Fibroblast of villous mesenchyme (primary cell): ENCODE measurements at regions not wholly inside any gene's neighbourhood (a gene's known extent, or its start where the extent isn't known, plus 50 kb on each side); places are given as distances from the start of the nearest gene placed in this dataset.

ENCODE experiments used
- DNase-seq: peaks from one replicate; pipeline ENCODE4 v3.0.0-alpha.2; 2010; ENCODE audit warnings: low read depth
- H3K4me3 ChIP-seq: 2 replicates; pipeline ENCODE4 v1.5.1; 2011; ENCODE audit warnings: low read depth, mild to moderate bottlenecking, low read length
- TF ChIP-seq, protein P1 (sequence below): IDR thresholded peaks from 2 replicates; pipeline ENCODE4 v1.5.1; 2012; ENCODE audit warnings: low read depth, mild to moderate bottlenecking, low read length; ENCODE audit not compliant: insufficient read depth

DNA sequence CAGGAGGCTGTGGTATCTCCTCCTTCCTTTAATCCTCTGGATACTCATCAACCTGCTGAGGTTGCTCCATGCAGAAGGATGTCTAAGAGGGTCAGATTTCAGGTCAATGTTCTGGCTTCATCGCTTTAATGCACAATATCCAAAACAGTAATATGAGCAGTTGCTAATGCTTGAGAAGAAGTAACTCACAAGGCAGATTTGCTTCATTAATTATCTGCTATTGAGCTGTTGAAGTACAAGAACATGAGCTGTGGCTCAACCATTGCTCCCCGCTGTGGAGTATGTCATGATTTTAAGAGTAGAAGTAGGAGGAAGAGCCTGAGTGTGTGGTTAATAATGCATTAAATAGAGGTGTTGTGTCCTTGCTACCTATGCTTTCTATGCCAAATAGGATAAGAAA, 1412.9 kb upstream of the ALCAM start:
- TF ChIP-seq, protein P1, sequence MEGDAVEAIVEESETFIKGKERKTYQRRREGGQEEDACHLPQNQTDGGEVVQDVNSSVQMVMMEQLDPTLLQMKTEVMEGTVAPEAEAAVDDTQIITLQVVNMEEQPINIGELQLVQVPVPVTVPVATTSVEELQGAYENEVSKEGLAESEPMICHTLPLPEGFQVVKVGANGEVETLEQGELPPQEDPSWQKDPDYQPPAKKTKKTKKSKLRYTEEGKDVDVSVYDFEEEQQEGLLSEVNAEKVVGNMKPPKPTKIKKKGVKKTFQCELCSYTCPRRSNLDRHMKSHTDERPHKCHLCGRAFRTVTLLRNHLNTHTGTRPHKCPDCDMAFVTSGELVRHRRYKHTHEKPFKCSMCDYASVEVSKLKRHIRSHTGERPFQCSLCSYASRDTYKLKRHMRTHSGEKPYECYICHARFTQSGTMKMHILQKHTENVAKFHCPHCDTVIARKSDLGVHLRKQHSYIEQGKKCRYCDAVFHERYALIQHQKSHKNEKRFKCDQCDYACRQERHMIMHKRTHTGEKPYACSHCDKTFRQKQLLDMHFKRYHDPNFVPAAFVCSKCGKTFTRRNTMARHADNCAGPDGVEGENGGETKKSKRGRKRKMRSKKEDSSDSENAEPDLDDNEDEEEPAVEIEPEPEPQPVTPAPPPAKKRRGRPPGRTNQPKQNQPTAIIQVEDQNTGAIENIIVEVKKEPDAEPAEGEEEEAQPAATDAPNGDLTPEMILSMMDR, result no peak
- DNase-seq, result no peak
- H3K4me3 ChIP-seq, result no peak overlapping the region

DNA sequence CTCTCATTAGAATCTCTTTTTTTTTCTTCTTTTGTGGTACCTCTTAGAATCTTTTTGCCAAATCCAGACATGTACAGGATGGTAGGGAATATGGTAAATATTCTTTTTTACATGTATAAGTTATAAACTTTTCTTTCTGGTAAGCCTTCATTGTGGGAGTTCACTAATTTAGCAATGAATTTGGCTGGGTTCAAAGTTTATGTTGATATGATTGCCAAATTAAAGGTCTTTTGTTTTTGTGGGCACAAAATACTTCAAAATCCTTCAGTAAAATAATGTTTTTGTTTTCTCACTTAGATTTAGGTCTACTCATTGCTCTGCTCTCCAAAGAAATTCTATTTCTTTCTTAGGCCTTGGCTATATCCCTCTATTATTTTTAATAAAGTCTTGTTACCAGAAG, 1405.9 kb upstream of the ALCAM start:
- DNase-seq, result no peak
- no peak overlapping the region for H3K4me3 ChIP-seq
- TF ChIP-seq, protein P1, result no peak

DNA sequence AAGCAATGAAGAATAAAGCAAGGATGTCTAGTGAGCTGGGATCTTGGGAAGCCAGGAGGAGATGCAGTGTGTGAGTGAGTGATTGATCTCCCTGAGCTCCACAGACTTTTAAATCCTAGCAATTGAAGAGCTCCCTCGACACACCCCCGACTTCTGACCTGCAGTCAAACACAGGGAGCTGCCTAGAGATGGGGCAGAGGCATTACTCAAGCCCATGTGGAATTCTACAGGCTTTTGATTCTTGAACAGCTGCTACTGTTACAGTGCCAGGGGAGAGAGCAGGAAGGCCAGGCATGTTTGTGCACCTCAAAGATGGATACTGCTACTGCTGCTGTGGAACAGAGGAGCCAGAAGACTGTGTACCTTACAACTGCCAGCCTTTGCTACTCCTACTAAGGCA, 1403.1 kb upstream of the ALCAM start:
- TF ChIP-seq, protein P1, result no peak
- H3K4me3 ChIP-seq, result no peak overlapping the region
- DNase-seq, result no peak

DNA sequence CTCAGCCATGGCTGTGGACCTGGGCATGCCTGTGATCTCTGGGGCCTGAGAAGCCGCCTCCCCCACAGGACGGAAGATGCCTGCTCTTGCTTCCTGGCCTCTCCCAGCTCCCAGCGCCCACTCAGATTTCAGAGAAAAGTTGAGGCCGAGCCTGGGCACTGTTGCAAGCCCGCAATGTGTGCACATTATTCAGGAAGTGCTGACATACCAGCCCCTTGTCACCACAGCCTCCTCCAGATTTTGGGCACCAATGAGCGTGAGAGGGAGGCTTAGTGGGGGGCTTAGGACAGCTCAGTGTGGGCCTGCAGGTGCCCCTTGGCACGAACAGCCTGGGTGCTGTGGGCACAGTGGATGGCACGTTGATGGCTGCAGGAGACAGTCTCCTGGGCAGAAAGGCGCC, 1400.9 kb upstream of the ALCAM start:
- DNase-seq, result no peak
- TF ChIP-seq, protein P1, result no peak
- H3K4me3 ChIP-seq, result no peak overlapping the region

DNA sequence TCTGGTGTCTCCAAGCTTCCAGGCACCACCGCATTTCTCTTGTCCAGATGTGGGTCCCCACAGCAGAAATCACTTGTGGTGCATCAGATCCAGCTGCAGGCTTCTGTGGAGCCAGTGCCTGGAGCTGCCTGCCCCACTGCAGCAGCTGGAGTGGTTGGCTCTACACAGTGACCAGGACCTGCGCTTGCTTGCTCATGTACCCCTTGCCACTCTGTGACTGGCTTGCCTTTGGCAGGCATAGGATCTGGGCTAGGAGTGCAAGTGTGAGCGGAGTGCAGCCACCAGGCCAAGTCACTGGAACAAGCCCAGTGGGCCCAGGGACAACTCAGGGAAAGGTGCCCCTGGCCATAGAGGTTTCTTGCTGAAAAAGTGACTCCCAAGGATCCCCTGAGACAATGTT, 1400.0 kb upstream of the ALCAM start:
- H3K4me3 ChIP-seq, result no peak overlapping the region
- no peak for DNase-seq
- TF ChIP-seq, protein P1, result no peak

DNA sequence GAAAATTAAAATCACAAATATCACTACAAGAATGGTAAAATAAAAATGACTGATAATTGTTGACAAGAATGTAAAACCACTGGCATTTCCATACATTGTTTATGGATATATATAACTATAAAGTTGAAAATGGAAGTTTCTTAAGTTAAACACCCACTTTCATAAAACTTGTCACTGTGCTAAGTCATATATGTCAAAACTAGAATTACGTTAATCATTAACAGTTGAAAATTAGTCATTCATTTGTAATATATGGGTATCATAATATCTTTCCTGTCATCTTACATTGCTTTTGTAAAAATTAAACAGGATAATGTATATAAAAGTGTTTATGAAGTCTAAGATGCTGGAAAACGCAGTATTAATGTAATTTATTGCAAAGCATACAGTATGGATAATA, 1398.6 kb upstream of the ALCAM start:
- no peak for DNase-seq
- H3K4me3 ChIP-seq, result no peak overlapping the region
- TF ChIP-seq, protein P1, result no peak

DNA sequence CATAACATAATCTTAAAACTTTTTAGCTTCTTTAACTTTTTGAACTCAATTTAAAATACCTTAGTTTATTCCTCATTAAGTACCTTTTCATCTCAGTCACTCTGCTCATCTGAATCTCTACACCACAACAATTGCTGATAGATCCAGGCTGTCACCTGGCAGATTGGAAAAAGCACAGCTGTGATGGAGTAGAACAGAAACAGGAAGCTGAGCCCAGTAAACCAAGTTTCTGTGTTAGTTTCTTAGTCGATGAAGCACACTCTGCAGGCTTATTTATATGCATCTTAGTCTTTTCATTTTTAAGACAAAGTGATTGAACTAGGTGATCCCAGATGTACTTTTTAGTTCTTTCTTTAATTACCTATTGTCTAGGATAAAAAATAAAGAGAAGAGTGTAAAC, 1398.0 kb upstream of the ALCAM start:
- TF ChIP-seq, protein P1, result no peak
- no peak overlapping the region for H3K4me3 ChIP-seq
- no peak for DNase-seq
